ENCODE measurements at regions not wholly inside any gene's neighbourhood (a gene's known extent, or its start where the extent isn't known, plus 50 kb on each side); places are given as distances from the start of the nearest gene placed in this dataset.
"Not testable (repeated sequence)": the region's sequence is repeated elsewhere in the genome, so short reads cannot be mapped to it uniquely, and the experiment has no call there.

GRCh38 chr15:47003568-47003967 lies 713.7 kb upstream of the SEMA6D start:
- Mint-ChIP-seq H3K27ac (no peak overlapping the region), H3K27me3 (no peaks in the 10 kb centered on the region), H3K4me3 (no peak overlapping the region), H3K4me1 (ENCODE audit: low read depth in 2 of 2) (no peaks in the 10 kb centered on the region), H3K36me3 (ENCODE audit: insufficient read depth) (no peaks in the 10 kb centered on the region), H3K9me3 (peaks cover 8 to 31% of the 10 kb centered on the region in 2 donors)
- ATAC-seq (replicated peaks) (no peak), DNase-seq (no peak)

- Mint-ChIP-seq H3K27me3 (no peaks in the 10 kb centered on the region), H3K4me3 (no peak overlapping the region), H3K27ac (no peak overlapping the region), H3K36me3 (ENCODE audit: insufficient read depth) (no peaks in the 10 kb centered on the region), H3K4me1 (ENCODE audit: low read depth in 2 of 2) (no peaks in the 10 kb centered on the region), H3K9me3 (peaks cover 6 to 8% of the 10 kb centered on the region in 2 donors)
- ATAC-seq (replicated peaks): no peak
- DNase-seq: no peak
Measured at GRCh38 chr15:47013446-47013845, 703.9 kb upstream of the SEMA6D start.

- H3K27me3 Mint-ChIP-seq: no peaks in the 10 kb centered on the region
- no peaks in the 10 kb centered on the region for H3K4me1 Mint-ChIP-seq (ENCODE audit: low read depth in 2 of 2)
- no peak overlapping the region for H3K27ac Mint-ChIP-seq
- no peak overlapping the region for H3K4me3 Mint-ChIP-seq
- H3K9me3 Mint-ChIP-seq: peaks cover 4 to 24% of the 10 kb centered on the region in 2 donors
- ATAC-seq (replicated peaks) (no peak), DNase-seq (no peak)
- no peaks in the 10 kb centered on the region for H3K36me3 Mint-ChIP-seq (ENCODE audit: insufficient read depth)
Measured at GRCh38 chr15:47027322-47027946, 689.9 kb upstream of the SEMA6D start.

GRCh38 chr15:47035475-47036406 lies 681.6 kb upstream of the SEMA6D start:
- Mint-ChIP-seq H3K36me3 (ENCODE audit: insufficient read depth) (no peaks in the 10 kb centered on the region), H3K27ac (no peak overlapping the region)

GRCh38 chr15:47037003-47037402 lies 680.3 kb upstream of the SEMA6D start:
- ATAC-seq (replicated peaks) (no peak), DNase-seq (no peak)
- Mint-ChIP-seq H3K4me1 (ENCODE audit: low read depth in 2 of 2) (no peaks in the 10 kb centered on the region), H3K27me3 (no peaks in the 10 kb centered on the region), H3K9me3 (peaks cover 0 to 7% of the 10 kb centered on the region in 2 donors), H3K36me3 (ENCODE audit: insufficient read depth) (no peaks in the 10 kb centered on the region), H3K27ac (no peak overlapping the region), H3K4me3 (no peak overlapping the region)

More at GRCh38 chr15:47035475-47036406, 681.6 kb upstream of the SEMA6D start:
- H3K27me3 Mint-ChIP-seq: no peaks in the 10 kb centered on the region
- H3K9me3 Mint-ChIP-seq: peaks cover 0 to 9% of the 10 kb centered on the region in 2 donors
- H3K4me3 Mint-ChIP-seq: no peak overlapping the region
- H3K4me1 Mint-ChIP-seq (ENCODE audit: low read depth in 2 of 2): no peaks in the 10 kb centered on the region
- DNase-seq: no peak
- ATAC-seq (replicated peaks): no peak

GRCh38 chr15:47039225-47039624 lies 678.1 kb upstream of the SEMA6D start:
- ATAC-seq (replicated peaks) (no peak), DNase-seq (no peak)
- Mint-ChIP-seq H3K9me3 (peaks cover 0 to 3% of the 10 kb centered on the region in 2 donors), H3K4me1 (ENCODE audit: low read depth in 2 of 2) (no peaks in the 10 kb centered on the region), H3K27me3 (no peaks in the 10 kb centered on the region), H3K4me3 (no peak overlapping the region), H3K36me3 (ENCODE audit: insufficient read depth) (no peaks in the 10 kb centered on the region), H3K27ac (no peak overlapping the region)

- ATAC-seq (replicated peaks) (no peak), DNase-seq (no peak)
- Mint-ChIP-seq H3K27me3 (no peaks in the 10 kb centered on the region), H3K27ac (no peak overlapping the region), H3K36me3 (ENCODE audit: insufficient read depth) (no peaks in the 10 kb centered on the region), H3K4me3 (no peak overlapping the region), H3K4me1 (ENCODE audit: low read depth in 2 of 2) (no peaks in the 10 kb centered on the region), H3K9me3 (peaks cover 0 to 3% of the 10 kb centered on the region in 2 donors)
Measured at GRCh38 chr15:47041301-47041700, 676.0 kb upstream of the SEMA6D start.

GRCh38 chr15:47047981-47048380 lies 669.3 kb upstream of the SEMA6D start:
- H3K36me3 Mint-ChIP-seq (ENCODE audit: insufficient read depth); DNase-seq; H3K27ac Mint-ChIP-seq; ATAC-seq (replicated peaks); H3K4me3 Mint-ChIP-seq; H3K27me3 Mint-ChIP-seq; H3K4me1 Mint-ChIP-seq (ENCODE audit: low read depth in 2 of 2): not testable (repeated sequence)
- H3K9me3 Mint-ChIP-seq: peaks cover 13 to 15% of the 10 kb centered on the region in 2 donors

- peaks cover 4 to 8% of the 10 kb centered on the region in 2 donors for H3K9me3 Mint-ChIP-seq
- H3K27me3 Mint-ChIP-seq: no peaks in the 10 kb centered on the region
- H3K4me3 Mint-ChIP-seq: no peak overlapping the region
- H3K27ac Mint-ChIP-seq: no peak overlapping the region
- ATAC-seq (replicated peaks): no peak
- no peaks in the 10 kb centered on the region for H3K4me1 Mint-ChIP-seq (ENCODE audit: low read depth in 2 of 2)
- H3K36me3 Mint-ChIP-seq (ENCODE audit: insufficient read depth): no peaks in the 10 kb centered on the region
- no peak for DNase-seq
Measured at GRCh38 chr15:47066392-47066791, 650.9 kb upstream of the SEMA6D start.

- not testable (repeated sequence) for DNase-seq; H3K4me1 Mint-ChIP-seq (ENCODE audit: low read depth in 2 of 2); H3K36me3 Mint-ChIP-seq (ENCODE audit: insufficient read depth); H3K9me3 Mint-ChIP-seq; H3K4me3 Mint-ChIP-seq; H3K27me3 Mint-ChIP-seq; ATAC-seq (replicated peaks); H3K27ac Mint-ChIP-seq
Measured at GRCh38 chr15:47077846-47078245, 639.5 kb upstream of the SEMA6D start.

- Mint-ChIP-seq H3K9me3 (peaks cover 4 to 22% of the 10 kb centered on the region in 2 donors), H3K4me3 (no peak overlapping the region), H3K36me3 (ENCODE audit: insufficient read depth) (no peaks in the 10 kb centered on the region), H3K27me3 (no peaks in the 10 kb centered on the region), H3K4me1 (ENCODE audit: low read depth in 2 of 2) (no peaks in the 10 kb centered on the region), H3K27ac (no peak overlapping the region)
- no peak for DNase-seq
- ATAC-seq (replicated peaks): no peak
Measured at GRCh38 chr15:47095833-47096232, 621.5 kb upstream of the SEMA6D start.

GRCh38 chr15:47098526-47098925 lies 618.8 kb upstream of the SEMA6D start:
- H3K4me3 Mint-ChIP-seq; H3K36me3 Mint-ChIP-seq (ENCODE audit: insufficient read depth); ATAC-seq (replicated peaks); H3K27ac Mint-ChIP-seq; DNase-seq; H3K27me3 Mint-ChIP-seq; H3K4me1 Mint-ChIP-seq (ENCODE audit: low read depth in 2 of 2): not testable (repeated sequence)
- H3K9me3 Mint-ChIP-seq: peaks cover 4 to 11% of the 10 kb centered on the region in 2 donors

- H3K27ac Mint-ChIP-seq; DNase-seq; H3K4me1 Mint-ChIP-seq (ENCODE audit: low read depth in 2 of 2); H3K4me3 Mint-ChIP-seq; H3K36me3 Mint-ChIP-seq (ENCODE audit: insufficient read depth); H3K9me3 Mint-ChIP-seq; H3K27me3 Mint-ChIP-seq; ATAC-seq (replicated peaks): not testable (repeated sequence)
Measured at GRCh38 chr15:47099801-47100200, 617.5 kb upstream of the SEMA6D start.

GRCh38 chr15:47108800-47109199 lies 608.5 kb upstream of the SEMA6D start:
- not testable (repeated sequence) for H3K4me1 Mint-ChIP-seq (ENCODE audit: low read depth in 2 of 2); H3K4me3 Mint-ChIP-seq; H3K36me3 Mint-ChIP-seq (ENCODE audit: insufficient read depth); H3K27ac Mint-ChIP-seq; H3K27me3 Mint-ChIP-seq; DNase-seq; ATAC-seq (replicated peaks)
- peaks cover 6 to 10% of the 10 kb centered on the region in 2 donors for H3K9me3 Mint-ChIP-seq
